ENCODE measurements at regions not wholly inside any gene's neighbourhood (a gene's known extent, or its start where the extent isn't known, plus 50 kb on each side); places are given as distances from the start of the nearest gene placed in this dataset.

- TF ChIP-seq EP300 (IDR thresholded peaks at IDR 0.05) (no peak), CTCF (IDR thresholded peaks at IDR 0.05) (no peak), POLR2A (IDR thresholded peaks at IDR 0.05) (no peak), POLR2AphosphoS5 (IDR thresholded peaks at IDR 0.05) (no peak)
Observed at GRCh38 chr6:145003145-145003544, 718.0 kb downstream of the UTRN start.

All from suprapubic skin (tissue), 4 donors.